GM04504 (cell line): ENCODE measurements at regions not wholly inside any gene's neighbourhood (a gene's known extent, or its start where the extent isn't known, plus 50 kb on each side); places are given as distances from the start of the nearest gene placed in this dataset.
A peak's percentile ranks its signal among the peaks of the same experiment; 100 is the strongest.
"Not testable (repeated sequence)": the region's sequence is repeated elsewhere in the genome, so short reads cannot be mapped to it uniquely, and the experiment has no call there.

ENCODE experiments used
- DNase-seq: peaks from one replicate; pipeline ENCODE4 v3.0.0-alpha.2; 2012; ENCODE audit warnings: low read depth

- no peak for DNase-seq
These were observed 110.3 kb upstream of the ETV6 start for GRCh38 chr12:11539156-11539555.

GRCh38 chr12:11540156-11540555, 109.3 kb upstream of the ETV6 start:
- DNase-seq: no peak

GRCh38 chr12:11540615-11541310, 108.7 kb upstream of the ETV6 start:
- DNase-seq: no peak

- DNase-seq: no peak
These were observed 106.9 kb upstream of the ETV6 start for GRCh38 chr12:11542599-11542998.

DNA sequence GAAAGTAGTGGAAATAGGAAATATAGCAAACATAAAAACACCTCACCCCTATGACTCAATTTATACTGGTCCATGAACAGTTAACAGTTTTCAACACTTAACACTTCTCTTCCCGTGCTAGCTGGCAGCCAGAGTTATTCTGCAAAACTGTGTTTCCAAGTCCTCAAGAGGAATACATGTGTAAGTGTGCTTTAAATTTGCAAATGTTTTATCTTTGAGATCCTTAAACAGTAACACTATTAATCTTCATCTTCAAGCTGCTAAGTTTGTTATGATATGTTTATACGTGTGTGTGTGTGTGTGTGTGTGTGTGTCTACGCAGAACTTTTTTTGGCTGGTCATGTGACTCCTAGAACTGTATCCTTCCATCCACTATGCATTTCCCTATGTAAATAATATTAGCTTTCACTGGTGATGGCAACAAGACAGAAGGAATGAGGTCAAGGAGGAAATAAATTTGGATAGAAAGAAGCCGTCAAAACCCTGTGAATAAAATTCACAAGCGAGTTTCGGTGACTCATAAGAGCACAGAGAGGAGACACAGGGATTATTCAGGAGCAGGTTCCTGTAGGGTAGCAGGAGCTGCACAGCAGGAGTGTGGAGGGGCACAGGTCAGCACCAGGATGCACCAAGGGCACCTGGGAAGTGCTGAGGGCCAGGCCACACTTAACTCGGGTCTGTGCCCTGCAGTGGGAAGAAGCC, 105.9 kb upstream of the ETV6 start:
- DNase-seq: no peak

DNA sequence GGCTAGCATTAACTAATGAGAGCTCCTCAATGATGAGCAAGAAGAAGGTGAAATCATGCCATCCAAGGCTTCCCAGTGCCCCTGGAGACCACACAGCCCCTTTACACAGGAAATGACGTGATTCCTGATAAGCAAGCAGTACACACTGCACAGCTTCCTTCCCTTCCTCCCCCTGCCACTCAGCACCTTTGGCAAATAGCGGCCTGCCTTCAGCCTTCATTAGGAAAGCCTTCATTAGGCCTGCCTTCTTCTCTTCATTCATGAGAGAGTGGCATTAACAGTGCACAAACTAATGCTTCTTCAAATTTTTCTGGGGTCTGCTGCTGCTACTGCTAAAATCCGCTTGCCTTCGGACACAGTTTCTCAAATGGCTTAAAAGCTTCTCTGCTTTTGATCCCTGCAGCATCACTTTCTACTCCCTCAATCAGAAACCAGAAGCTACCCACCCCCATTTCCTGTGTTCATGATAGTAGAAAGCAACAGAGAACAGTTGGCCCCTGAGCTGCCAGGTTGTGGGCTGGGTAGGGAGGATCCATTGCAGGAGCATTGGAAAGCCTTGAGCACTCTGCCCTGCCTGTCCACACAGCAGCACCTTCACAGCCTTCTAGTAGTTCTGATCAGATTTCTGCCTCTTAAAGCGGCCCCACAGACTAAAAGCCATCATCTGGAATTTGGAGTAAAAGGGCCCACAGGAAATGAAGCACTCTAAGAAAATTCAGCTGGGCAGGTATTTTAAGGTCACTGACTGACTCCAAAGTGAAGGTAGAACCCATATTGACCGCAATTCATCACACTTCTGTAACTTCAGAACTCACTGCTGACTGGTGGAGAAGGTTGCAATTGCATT, 103.8 kb upstream of the ETV6 start:
- DNase-seq: no peak

- not testable (repeated sequence) for DNase-seq
These were observed 102.7 kb upstream of the ETV6 start for GRCh38 chr12:11546582-11547270.

DNA sequence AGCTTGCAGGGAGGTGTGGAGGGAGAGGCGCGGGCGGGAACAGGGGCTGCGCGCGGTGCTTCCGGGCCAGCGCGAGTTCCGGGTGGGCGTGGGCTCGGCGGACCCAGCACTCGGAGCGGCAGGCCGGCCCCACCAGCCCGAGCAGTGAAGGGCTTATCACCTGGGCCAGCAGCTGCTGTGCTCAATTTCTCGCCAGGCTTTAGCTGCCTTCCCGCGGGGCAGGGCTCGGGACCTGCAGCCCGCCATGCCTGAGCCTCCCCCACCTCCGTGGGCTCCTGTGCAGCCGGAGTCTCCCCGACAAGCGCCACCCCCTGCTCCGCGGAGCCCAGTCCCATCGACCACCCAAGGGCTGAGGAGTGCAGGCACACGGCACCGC, 102.2 kb upstream of the ETV6 start:
- not testable (repeated sequence) for DNase-seq

- no peak for DNase-seq
These were observed 100.4 kb upstream of the ETV6 start for GRCh38 chr12:11549119-11549518.

DNA sequence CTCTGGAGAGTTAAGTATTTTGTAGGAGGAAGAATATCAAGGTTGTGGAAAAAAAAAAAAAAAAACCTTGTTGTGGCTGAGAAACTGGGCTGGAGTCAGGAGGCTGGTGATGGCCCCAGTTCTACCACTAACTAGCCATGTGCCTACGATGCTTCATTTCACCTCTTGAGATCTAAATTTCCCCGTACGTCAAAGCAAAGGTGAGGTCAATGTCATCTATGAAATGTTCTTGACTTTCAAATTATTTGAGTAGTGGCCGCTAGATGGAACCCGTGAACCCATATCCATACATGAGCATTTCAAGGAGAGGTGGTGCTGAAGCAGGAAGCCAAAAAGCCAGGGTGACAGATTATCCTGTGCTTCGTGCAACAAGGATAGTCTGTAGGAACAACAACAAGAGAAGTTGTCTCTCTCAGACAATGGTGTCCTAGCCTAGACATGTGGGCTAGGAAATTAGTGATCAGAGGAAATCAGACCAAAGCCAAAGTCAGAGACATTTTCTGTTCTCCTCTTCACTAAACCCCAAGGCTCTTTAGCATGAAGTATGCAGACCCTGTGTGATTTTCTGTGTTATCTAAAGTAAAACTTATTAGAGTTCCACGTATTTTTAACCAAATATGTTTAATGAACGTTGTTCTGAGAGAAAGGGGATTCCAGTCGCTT, 95.5 kb upstream of the ETV6 start:
- DNase-seq: peak; percentile 30

- DNase-seq: no peak
These were observed 94.3 kb upstream of the ETV6 start for GRCh38 chr12:11555195-11555594.

DNA sequence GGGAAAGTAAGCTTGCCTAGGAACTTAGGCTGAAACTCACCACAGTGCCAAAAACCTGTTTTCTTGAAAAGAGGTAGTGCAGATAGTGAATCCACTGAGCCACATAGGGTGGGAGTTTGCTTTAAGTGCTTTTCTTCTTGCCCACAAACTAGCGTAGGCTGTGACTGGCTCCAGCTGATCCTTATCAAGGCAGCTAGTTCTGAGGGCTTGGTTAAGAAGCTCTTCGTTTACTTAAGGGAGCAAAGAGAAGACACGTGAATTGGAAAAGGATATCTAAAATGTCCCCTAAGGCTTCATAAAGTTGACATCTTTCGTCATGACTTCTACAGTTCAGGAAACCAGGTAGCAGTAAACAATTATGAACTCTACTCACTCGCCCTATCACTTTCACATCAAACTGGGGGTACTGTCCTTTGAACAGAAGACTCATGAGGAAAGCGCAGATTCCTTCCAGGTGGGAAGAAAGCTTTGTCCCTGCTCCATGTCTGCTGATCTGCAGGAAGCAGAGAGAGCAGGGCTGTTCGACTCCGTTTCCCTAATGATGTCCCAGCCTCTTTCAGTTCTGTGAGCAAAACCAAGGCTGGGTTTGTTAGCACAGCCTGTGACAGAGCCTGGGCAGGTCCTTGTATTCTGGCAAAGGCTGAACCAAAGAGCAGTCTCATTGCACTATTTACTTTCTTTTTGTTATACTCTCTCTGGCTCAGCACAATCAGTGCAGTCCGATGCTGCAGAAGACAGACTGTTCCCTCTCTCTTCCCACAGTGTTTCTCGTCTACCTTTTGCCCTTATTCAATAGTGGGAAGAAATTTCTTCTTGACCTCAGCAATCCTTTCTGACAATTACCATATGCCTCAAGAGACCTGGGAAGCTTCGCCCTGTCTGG, 93.5 kb upstream of the ETV6 start:
- DNase-seq: no peak

DNA sequence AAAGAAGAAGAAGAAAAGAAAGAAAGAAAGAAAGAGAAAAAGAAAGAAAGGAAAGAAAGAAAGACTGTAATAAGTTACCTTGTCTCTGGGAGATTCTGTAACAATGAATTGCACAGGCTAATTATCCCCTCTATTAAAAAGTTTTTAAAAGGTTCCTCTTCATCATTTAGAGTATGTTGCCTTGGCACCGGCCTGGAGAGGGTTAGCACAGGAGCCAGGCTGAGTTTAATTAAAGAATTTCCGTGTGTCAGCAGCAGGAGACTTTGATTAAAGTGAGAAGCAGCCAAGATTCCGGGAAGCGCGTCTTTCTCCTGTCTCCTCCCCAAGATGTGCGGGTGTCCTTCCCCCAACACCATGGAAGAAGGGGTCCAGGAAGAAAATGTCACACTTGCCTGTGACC, 92.8 kb upstream of the ETV6 start:
- no peak for DNase-seq

DNA sequence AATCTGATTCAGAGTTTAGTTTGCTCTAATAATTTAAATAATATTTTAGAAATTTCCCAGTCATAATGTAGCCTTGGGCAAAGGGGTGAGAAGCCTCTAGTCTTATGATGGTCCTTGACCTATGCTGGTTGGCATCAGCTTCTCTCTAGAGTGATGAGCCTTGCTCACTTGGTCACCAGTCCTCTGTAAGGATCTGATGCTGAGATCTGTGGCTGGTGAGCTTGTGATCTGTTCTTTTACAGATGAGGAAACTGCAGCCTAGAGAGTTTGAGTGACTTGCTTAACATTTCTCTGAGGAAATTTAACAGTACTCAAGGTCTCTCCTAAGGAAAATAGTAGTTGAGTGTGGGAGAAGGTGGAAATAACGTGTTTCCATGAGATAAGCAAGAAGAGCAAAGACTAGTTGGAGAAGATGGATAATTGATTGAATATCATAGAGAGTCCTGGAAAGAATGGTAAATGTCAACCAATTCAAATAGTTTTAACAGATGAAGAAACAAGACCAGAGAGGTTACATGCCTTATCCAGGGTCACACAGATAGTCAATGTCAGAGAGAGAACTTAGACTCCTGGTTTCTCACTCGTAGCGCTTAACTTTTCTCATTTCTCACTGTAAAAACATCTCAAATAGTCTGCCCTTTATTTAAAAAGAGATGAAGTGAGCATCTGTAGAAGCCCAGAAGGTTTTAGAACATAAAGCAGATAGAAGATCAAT, 89.7 kb upstream of the ETV6 start:
- DNase-seq: no peak

DNA sequence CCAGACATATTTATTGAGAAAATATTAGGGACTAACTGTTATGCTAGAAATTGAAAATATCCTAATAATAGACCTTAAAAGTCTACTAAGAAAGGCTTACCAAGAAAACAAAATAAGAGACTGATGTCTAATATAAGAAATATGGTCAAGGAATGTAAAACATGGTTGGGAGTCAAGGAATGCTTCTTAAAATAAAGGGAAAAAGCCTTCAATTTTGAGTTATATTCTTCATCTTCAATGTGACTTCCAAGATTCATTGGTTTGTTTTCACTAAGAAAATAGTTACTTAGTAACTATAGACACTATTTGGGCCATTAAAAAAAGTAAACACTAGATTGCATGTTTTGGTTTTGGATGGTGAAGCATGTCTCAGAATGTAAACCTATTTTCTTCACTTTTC, 88.1 kb upstream of the ETV6 start:
- no peak for DNase-seq

DNA sequence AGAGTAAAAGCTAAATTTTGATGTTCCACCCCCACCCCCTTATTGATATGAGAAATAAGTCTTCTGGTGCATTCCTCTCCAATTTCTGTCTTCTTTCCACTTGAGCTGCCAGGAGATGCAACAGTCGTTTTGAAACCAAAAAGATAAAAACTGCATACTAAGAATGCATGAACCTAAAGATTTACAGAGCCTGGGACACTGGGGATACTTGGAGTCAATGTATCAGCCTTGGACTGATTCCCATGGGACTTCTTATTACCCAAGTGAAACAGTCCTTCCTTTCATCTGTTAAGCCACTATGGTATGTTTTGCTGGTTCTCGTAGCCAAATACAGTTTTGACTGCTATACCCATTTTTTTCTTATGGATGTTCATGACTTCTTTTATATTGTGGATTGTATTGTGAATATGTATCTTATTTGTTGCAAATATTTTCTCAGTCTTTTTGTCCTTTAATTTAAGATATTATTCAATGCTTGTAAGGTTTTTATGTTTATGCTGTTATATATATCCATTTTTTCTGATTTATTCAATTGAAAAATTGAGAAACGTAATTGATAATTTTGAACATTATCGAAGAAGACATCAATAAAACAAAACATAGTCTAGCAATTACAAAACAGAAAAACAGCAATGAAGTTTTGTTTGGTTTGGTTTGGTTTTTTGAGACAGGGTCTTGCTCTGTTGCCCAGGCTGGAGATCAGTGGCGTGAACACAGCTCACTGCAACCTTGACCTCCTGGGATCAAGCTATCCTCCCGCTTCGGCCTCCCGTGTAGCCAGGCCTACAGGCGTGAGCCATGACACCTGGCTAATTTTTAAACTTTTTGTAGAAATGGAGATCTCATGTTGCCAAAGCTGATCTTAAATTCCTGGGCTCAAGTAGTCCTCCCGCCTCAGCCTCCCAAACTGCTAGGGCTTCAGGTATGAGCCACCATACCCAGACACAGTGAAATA, 85.4 kb upstream of the ETV6 start:
- DNase-seq: no peak

- no peak for DNase-seq
These were observed 84.4 kb upstream of the ETV6 start for GRCh38 chr12:11564984-11565651.

DNA sequence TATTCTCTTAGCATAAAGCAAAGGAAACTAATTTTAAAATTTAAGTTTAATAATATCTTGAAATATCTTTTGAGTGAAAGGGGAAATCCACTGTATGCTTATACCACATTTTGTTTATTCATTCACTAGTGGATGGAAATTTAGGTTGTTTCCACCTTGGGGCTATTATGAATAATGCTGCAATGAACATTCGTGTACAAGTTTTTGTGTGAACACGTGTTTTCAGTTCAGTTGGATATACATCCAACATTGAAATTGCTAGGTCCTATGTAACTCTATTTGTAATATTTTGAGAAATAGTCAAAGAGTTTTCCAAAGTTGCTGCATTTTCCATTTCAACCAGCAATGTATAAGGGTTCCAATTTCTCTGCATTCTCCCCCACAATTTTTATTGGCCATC, 83.7 kb upstream of the ETV6 start:
- DNase-seq: no peak
